ENCODE measurements at regions not wholly inside any gene's neighbourhood (a gene's known extent, or its start where the extent isn't known, plus 50 kb on each side); places are given as distances from the start of the nearest gene placed in this dataset.

DNA sequence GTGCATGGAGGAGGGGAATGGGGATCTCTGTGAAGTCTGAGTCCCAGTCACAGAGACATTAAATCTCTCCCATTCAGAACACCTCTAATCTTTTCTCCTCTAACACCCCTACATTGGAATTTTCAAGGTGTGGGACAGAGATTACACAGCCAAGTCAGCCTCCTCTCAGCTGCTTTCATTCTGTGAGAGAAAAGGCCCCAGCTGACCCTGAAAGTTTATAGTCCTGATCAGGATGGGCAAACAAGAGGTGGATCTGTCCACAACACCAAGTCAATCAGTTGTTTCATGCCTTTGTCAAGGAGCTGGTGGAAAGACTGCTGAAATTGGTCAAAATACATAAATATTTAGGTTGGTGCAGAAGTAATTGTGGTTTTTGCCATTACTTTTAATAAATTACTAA lies 218.9 kb downstream of the SEC23A start:
- TF ChIP-seq, protein P1, sequence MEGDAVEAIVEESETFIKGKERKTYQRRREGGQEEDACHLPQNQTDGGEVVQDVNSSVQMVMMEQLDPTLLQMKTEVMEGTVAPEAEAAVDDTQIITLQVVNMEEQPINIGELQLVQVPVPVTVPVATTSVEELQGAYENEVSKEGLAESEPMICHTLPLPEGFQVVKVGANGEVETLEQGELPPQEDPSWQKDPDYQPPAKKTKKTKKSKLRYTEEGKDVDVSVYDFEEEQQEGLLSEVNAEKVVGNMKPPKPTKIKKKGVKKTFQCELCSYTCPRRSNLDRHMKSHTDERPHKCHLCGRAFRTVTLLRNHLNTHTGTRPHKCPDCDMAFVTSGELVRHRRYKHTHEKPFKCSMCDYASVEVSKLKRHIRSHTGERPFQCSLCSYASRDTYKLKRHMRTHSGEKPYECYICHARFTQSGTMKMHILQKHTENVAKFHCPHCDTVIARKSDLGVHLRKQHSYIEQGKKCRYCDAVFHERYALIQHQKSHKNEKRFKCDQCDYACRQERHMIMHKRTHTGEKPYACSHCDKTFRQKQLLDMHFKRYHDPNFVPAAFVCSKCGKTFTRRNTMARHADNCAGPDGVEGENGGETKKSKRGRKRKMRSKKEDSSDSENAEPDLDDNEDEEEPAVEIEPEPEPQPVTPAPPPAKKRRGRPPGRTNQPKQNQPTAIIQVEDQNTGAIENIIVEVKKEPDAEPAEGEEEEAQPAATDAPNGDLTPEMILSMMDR (IDR thresholded peaks at IDR 0.05), result no peak
- TF ChIP-seq EZH2 (IDR thresholded peaks at IDR 0.05), result no peak

Data from neural progenitor cell (in vitro differentiated cells).